GM18868 (cell line): ENCODE measurements at regions not wholly inside any gene's neighbourhood (a gene's known extent, or its start where the extent isn't known, plus 50 kb on each side); places are given as distances from the start of the nearest gene placed in this dataset.
"Not testable (repeated sequence)": the region's sequence is repeated elsewhere in the genome, so short reads cannot be mapped to it uniquely, and the experiment has no call there.

Experiments
- ATAC-seq: cut with Tn5 transposase; IDR thresholded peaks from one replicate; pipeline ENCODE4 v1.9.1; 2021; ENCODE audit warnings: mild to moderate bottlenecking, moderate library complexity; ENCODE audit not compliant: unreplicated experiment

DNA sequence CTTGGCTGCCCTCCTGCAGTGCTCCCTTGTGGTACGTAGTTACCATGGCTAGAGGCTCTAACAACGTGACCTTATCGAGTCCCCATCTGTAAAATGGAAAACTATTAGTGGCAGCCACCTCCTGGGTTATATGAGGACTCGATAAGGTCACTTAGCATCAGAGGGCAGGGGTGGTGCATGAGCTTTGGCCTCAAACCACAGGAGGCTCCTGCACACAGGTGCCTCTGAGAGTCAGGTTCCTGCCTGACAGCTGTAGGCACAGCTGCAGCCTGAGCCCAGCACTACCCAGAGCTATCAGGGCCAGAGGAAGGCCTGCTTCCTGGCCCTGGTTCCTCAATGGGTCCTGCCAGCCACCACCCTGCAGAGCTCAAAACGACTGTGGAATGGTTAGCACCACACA, 57.2 kb upstream of the SEC14L1 start:
- ATAC-seq: no peak

GRCh38 chr17:77085926-77086432, 54.8 kb upstream of the SEC14L1 start:
- no peak for ATAC-seq

DNA sequence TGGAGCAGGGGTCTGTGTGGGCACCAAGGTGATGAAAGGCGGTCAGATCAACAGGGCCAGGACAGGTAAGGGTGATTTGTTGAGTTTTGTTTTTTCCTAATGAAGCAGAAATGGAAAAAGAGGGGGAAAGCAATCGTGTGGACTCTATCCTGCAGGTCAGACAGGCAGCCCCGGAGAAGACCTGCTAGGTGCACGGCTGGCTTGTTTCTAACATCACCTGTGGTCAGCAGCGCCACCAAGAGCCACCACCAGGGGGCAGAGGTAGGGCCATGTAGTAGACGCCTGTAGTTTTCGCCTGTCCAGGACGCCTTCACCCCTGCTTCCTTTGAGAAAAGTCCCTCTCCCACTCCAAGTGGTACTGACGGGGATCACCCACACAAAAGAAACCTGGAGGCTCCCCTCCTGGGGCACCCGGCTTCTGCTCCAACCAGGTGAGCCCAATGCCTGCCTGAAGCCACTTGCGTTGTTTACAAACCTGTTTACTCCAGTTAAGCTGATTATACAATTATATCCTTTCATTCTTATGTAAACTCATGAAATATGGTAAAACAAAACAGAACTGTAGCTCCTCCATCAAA, 54.2 kb upstream of the SEC14L1 start:
- no peak for ATAC-seq

DNA sequence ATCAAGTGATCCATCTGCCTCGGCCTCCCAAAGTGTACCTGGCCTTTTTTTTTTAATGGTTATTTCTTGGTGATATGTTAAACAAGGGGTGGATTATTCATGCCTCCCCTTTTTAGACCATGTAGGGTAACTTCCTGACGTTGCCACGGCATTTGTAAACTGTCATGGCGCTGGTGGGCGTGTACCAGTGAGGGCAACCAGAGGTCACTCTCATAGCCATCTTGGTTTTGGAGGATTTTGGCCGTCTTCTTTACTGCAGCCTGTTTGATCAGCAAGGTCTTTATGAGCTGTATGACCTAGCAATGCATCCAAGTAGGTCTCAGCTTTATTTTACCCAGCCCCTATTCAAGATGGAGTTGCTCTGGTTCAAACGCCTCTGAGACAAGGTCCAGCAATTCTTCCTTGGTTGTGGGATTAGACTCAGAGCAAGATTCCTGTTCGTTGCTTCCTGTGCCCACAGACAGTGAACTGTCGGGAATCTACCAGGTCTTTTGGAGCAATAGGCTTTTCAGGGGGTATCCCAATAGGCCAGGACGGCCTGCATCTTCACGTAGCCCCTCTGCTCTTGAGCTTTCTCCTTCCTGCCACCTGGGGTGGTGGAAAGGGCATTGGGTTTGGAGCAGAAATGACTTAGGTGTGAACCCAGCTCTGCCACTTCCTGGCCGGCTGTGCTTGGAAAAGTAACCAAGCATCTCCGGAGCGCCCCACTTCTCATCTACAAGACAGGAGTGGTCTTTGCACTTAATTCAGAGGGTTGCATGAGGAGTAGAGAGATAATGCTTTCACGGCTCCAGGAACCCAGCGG, 52.9 kb upstream of the SEC14L1 start:
- ATAC-seq: no peak

GRCh38 chr17:77088455-77089123, 52.2 kb upstream of the SEC14L1 start:
- ATAC-seq: peak; percentile 85

- no peak for ATAC-seq
These were observed 51.7 kb upstream of the SEC14L1 start for GRCh38 chr17:77089124-77089490.

GRCh38 chr17:77089949-77090348, 50.8 kb upstream of the SEC14L1 start:
- not testable (repeated sequence) for ATAC-seq

DNA sequence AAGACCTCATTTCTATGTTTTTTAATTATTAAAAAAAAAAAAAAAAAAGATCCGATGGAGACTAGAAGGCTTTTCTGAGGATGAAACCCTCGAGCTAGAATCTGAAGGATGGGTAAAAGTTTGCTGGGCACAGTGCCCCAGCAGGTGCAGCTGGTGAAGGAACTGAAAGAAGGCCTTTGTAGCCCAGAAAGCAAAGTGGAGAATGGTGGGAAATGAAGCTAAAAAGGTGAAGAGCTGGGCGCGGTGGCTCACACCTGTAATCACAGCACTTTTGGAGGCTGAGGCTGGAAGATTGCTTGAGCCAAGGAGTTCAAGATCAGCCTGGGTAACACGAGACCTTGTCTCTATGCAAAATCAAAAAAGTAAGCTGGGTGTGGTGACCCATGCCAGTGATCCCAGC, 50.3 kb upstream of the SEC14L1 start:
- ATAC-seq: no peak
